NT2/D1 (cell line): ENCODE measurements at regions not wholly inside any gene's neighbourhood (a gene's known extent, or its start where the extent isn't known, plus 50 kb on each side); places are given as distances from the start of the nearest gene placed in this dataset.

Experiments
- SUZ12 ChIP-seq: IDR thresholded peaks from 2 replicates; pipeline ENCODE4 v1.6.1; 2011; ENCODE audit not compliant: insufficient read length, insufficient read depth; ENCODE audit errors: extremely low read depth
- ZNF274 ChIP-seq: IDR thresholded peaks from 2 replicates; pipeline ENCODE4 v1.6.1; 2011; ENCODE audit warnings: mild to moderate bottlenecking, low read depth, low read length

- TF ChIP-seq ZNF274 (no peak), SUZ12 (no peak)
Observed at GRCh38 chr16:65763640-65764305, 602.7 kb upstream of the CDH5 start.
